HepG2 (cell line): ENCODE measurements at regions not wholly inside any gene's neighbourhood (a gene's known extent, or its start where the extent isn't known, plus 50 kb on each side); places are given as distances from the start of the nearest gene placed in this dataset.

ENCODE experiments used
- ATAC-seq: fragments of 200-7000 bp; cut with Tn5 transposase; 3 replicates; pipeline ENCODE4 v1.9.1; 2020; ENCODE audit warnings: mild to moderate bottlenecking, moderate library complexity
- BruUV-seq: library from RNA; stranded (reverse); fragments of 400-500 nt; replicated peaks from 2 replicates; lab custom pipeline; 2021; lab: Mats Ljungman, UMichigan
- CTCF ChIA-PET: fragments of 300-600 bp; formaldehyde crosslinking; extraction: SDS; loops from one replicate; lab custom pipeline; 2021; ENCODE audit warnings: low total read pairs, inconsistent platforms, low intra/inter-chr PET ratio; lab: Yijun Ruan, JAX
- POLR2A ChIA-PET: fragments of 350-600 bp; sonication (Branson Sonifier 250); formaldehyde crosslinking; loops from one replicate; lab custom pipeline; 2020; ENCODE audit warnings: antibody characterized with exemption, inconsistent platforms; lab: Yijun Ruan, JAX
- DNase-seq: peaks from one replicate; pipeline ENCODE4 v3.0.0-alpha.2; 2015; ENCODE audit warnings: low spot score
- FAIRE-seq: peaks from 3 replicates; lab custom pipeline; 2011; peaks lifted over from hg19 to GRCh38; lab: Jason Lieb, UNC
- H2AFZ ChIP-seq: one replicate; pipeline ENCODE4 v1.6.1; 2011; ENCODE audit warnings: low read length, inconsistent platforms
- H3K27ac ChIP-seq: fragments of 300-600 bp; 3 replicates; pipeline ENCODE4 v1.8.0; 2011; ENCODE audit warnings: mixed run types, mild to moderate bottlenecking, mixed read lengths, low read length, inconsistent platforms; ENCODE audit not compliant: insufficient read depth; ENCODE audit errors: extremely low read length
- H3K27me3 ChIP-seq, 2 experiments: fragments of 200-600 bp in 1 of 2; 2 replicates in 1 of 2; 3 replicates in 1 of 2; pipeline versions ENCODE4 v1.6.0 to v1.8.0; 2011; ENCODE audit warnings: low read length in 2 of 2, mild to moderate bottlenecking in 2 of 2, moderate library complexity in 2 of 2, inconsistent platforms in 1 of 2; ENCODE audit not compliant: insufficient read depth in 2 of 2, control insufficient read depth in 1 of 2
- H3K36me3 ChIP-seq, 2 experiments: fragments of 200-600 bp in 1 of 2; replicated peaks in 1 of 2; 2 replicates in 1 of 2; 3 replicates in 1 of 2; pipeline versions ENCODE4 v1.5.1 to v1.8.0; 2011; ENCODE audit warnings: low read length in 2 of 2, inconsistent platforms in 1 of 2; ENCODE audit not compliant: insufficient read depth in 2 of 2, control insufficient read depth in 1 of 2
- H3K4me1 ChIP-seq: 2 replicates; pipeline ENCODE4 v1.5.1; 2012; ENCODE audit warnings: low read length, inconsistent platforms; ENCODE audit not compliant: insufficient read depth
- H3K4me2 ChIP-seq: 2 replicates; pipeline ENCODE4 v1.6.0; 2011; ENCODE audit warnings: low read depth, low read length, inconsistent platforms
- H3K4me3 ChIP-seq, 3 experiments: fragments of 200-600 bp in 1 of 3; sonication (generic), shearing (Covaris generic) in 1 of 3; replicated peaks in 1 of 3; 2 replicates each; pipeline ENCODE4 v1.5.1; 2011 to 2016; ENCODE audit warnings: low read length in 3 of 3, inconsistent platforms in 2 of 3, low read depth in 2 of 3, mild to moderate bottlenecking in 2 of 3, control low read depth in 1 of 3, mixed read lengths in 1 of 3; ENCODE audit not compliant: insufficient read depth in 1 of 3
- H3K79me2 ChIP-seq: one replicate; pipeline ENCODE4 v1.6.1; 2011; ENCODE audit warnings: low read length, inconsistent platforms; ENCODE audit not compliant: insufficient read depth
- H3K9ac ChIP-seq: 2 replicates; pipeline ENCODE4 v1.6.0; 2011; ENCODE audit warnings: mild to moderate bottlenecking, low read depth, low read length, inconsistent platforms; ENCODE audit not compliant: insufficient read depth
- H3K9me3 ChIP-seq: 2 replicates; pipeline ENCODE4 v1.5.1; 2012; ENCODE audit warnings: mild to moderate bottlenecking, low read length
- H4K20me1 ChIP-seq: 2 replicates; pipeline ENCODE4 v1.6.0; 2011; ENCODE audit warnings: inconsistent platforms, mild to moderate bottlenecking, low read length, moderate library complexity; ENCODE audit not compliant: insufficient read depth
- HDAC1 ChIP-seq: sonication (generic); formaldehyde crosslinking; IDR thresholded peaks from 2 replicates; pipeline ENCODE4 v1.5.1; 2020; ENCODE audit warnings: mild to moderate bottlenecking, missing genetic modification reagents
- SPEN ChIP-seq: sonication (generic); formaldehyde crosslinking; IDR thresholded peaks from 2 replicates; pipeline ENCODE4 v1.5.1; 2020; ENCODE audit warnings: low read depth, mild to moderate bottlenecking, missing genetic modification reagents
- THAP8 ChIP-seq: sonication (generic); formaldehyde crosslinking; IDR thresholded peaks from 2 replicates; pipeline ENCODE4 v1.5.1; 2020; ENCODE audit warnings: missing genetic modification reagents, mild to moderate bottlenecking, borderline replicate concordance
- YEATS4 ChIP-seq: sonication (generic); formaldehyde crosslinking; IDR thresholded peaks from 2 replicates; pipeline ENCODE4 v1.4.0; 2020; ENCODE audit warnings: missing genetic modification reagents, borderline replicate concordance
- ZBTB14 ChIP-seq: sonication (generic); formaldehyde crosslinking; IDR thresholded peaks from 2 replicates; pipeline ENCODE4 v1.4.0; 2020; ENCODE audit warnings: missing genetic modification reagents
- ZFY ChIP-seq: sonication (generic); formaldehyde crosslinking; IDR thresholded peaks from 2 replicates; pipeline ENCODE4 v1.4.0; 2020; ENCODE audit warnings: missing genetic modification reagents
- ZNF326 ChIP-seq: sonication (generic); formaldehyde crosslinking; IDR thresholded peaks from 2 replicates; pipeline ENCODE4 v1.4.0; 2020; ENCODE audit warnings: missing genetic modification reagents, borderline replicate concordance
- ZNF556 ChIP-seq: sonication (generic); formaldehyde crosslinking; IDR thresholded peaks from 2 replicates; pipeline ENCODE4 v1.4.0; 2020; ENCODE audit warnings: mild to moderate bottlenecking, missing genetic modification reagents, borderline replicate concordance
- WGBS: methylation state at CpG from one replicate; pipeline ENCODE4 v1.1.6; 2017; ENCODE audit warnings: low lambda C conversion rate; 5-methylcytosine and 5-hydroxymethylcytosine counted together
- in situ Hi-C: cut with HindIII; loops from 2 replicates; pipeline ENCODE4 v1.10.0; 2017; ENCODE audit warnings: low pct_unique_long_range_greater_than_20kb; ENCODE audit not compliant: extremely low pct_ligation_motif_present
- intact Hi-C: fragments of 100-400 bp; cut with micrococcal nuclease; formaldehyde crosslinking; loops from one replicate; pipeline ENCODE4 v1.10.0; 2022; ENCODE audit not compliant: unreplicated experiment

GRCh38 chr5:3080366-3080765, 328.9 kb upstream of the IRX2 start:
- DNase-seq, result no peak
- Histone ChIP-seq H3K79me2 (no peaks in the 10 kb centered on the region), H3K9ac (no peak overlapping the region), H2AFZ (no peak overlapping the region), H3K4me3 (no peak overlapping the region), H4K20me1 (no peaks in the 10 kb centered on the region), H3K27ac (no peak overlapping the region), H3K27me3 (no peaks in the 10 kb centered on the region; a peak in 1 of 5 replicates), H3K36me3 (no peaks in the 10 kb centered on the region)
- ChIA-PET CTCF (no interaction called here), POLR2A (no interaction called here)
- intact Hi-C loops, result no loop called here
- WGBS, result 0% methylated on average over 4 of the region's 9 CpGs
- no TSS peak for BruUV-seq
- no peak for ATAC-seq
- FAIRE-seq, result no peak
- TF ChIP-seq ZFY (CRISPR knock-in tag) (no peak), ZBTB14 (CRISPR knock-in tag) (no peak), YEATS4 (CRISPR knock-in tag) (no peak), HDAC1 (CRISPR knock-in tag) (no peak), ZNF326 (no peak), THAP8 (CRISPR knock-in tag) (no peak), ZNF556 (CRISPR knock-in tag) (no peak), SPEN (CRISPR knock-in tag) (no peak)
- TF ChIP-seq, all 625 proteins: peak for 0
- peaks cover 28% of the 10 kb centered on the region for H3K9me3 ChIP-seq
- no peaks in the 10 kb centered on the region for H3K4me1 ChIP-seq
- H3K4me2 ChIP-seq, result no peak overlapping the region
- in situ Hi-C loops, result no loop called here
